ENCODE measurements at regions not wholly inside any gene's neighbourhood (a gene's known extent, or its start where the extent isn't known, plus 50 kb on each side); places are given as distances from the start of the nearest gene placed in this dataset.

GRCh38 chr4:170214731-170215130 is 125.0 kb upstream of the AADAT start:
- TF ChIP-seq CTCF (IDR thresholded peaks at IDR 0.05; ENCODE audit: insufficient read depth, low read depth, low read length) (no peak), EZH2 (IDR thresholded peaks at IDR 0.05; ENCODE audit: insufficient read depth, low read length) (no peak)

Measured in astrocyte (in vitro differentiated cells and primary cell).